H54 (cell line): ENCODE measurements at regions not wholly inside any gene's neighbourhood (a gene's known extent, or its start where the extent isn't known, plus 50 kb on each side); places are given as distances from the start of the nearest gene placed in this dataset.
A peak's percentile ranks its signal among the peaks of the same experiment; 100 is the strongest.

ENCODE experiments used
- DNase-seq: peaks from one replicate; pipeline ENCODE4 v3.0.0; 2011; ENCODE audit warnings: low spot score, mixed read lengths; ENCODE audit not compliant: insufficient read length
- FAIRE-seq: peaks from 3 replicates; lab custom pipeline; 2011; peaks lifted over from hg19 to GRCh38; lab: Jason Lieb, UNC
- POLR2A ChIP-seq: IDR thresholded peaks from 2 replicates; pipeline ENCODE4 v1.6.1; 2011; ENCODE audit warnings: low read depth, mild to moderate bottlenecking, low read length

- TF ChIP-seq POLR2A: no peak
- FAIRE-seq: no peak
- no peak for DNase-seq
These were observed 452.5 kb upstream of the RIOK2 start for GRCh38 chr5:97635553-97635952.

DNA sequence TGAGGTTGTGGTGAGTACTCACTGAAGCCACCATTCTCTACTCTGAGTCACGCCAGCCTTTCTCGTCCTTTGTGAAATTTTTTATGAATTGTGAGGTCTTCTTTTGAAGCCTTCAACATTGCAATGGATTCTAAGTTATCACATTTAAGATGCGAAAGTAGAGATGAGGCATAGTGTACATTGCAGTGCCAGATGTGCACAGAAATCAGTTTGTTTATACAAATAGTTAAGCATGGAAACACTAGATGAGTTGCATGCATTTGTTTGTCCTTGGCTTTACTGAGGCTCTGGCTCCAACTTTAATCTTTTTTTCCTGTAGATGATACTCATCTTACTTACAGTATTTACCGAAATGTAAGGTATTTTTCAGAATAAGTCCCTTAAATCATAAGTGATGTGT, 453.7 kb upstream of the RIOK2 start:
- DNase-seq: no peak
- FAIRE-seq: peak; percentile 6
- TF ChIP-seq POLR2A: no peak

GRCh38 chr5:97641081-97641480, 458.0 kb upstream of the RIOK2 start:
- FAIRE-seq: no peak
- no peak for TF ChIP-seq POLR2A
- no peak for DNase-seq

- DNase-seq (no peak), FAIRE-seq (no peak)
- no peak for TF ChIP-seq POLR2A
These were observed 461.2 kb upstream of the RIOK2 start for GRCh38 chr5:97644206-97644605.

DNA sequence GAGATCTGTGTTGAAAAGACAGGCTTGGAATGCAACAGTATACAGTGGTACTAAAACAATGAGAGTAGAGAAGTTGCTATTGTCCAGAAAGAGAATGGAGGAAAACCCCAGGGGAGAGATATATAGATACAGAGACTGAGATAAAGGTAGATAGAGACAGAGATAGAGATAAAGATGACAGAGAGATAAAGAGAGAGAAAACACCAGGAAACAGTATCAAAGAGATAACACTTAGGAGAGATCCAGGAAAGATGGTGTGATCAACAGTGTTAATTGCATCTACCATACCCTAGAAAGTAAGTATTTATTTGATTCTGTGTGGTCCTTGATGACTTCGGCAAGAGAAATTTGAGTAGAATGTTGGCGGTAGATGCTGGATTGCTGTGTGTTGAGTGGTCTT, 461.8 kb upstream of the RIOK2 start:
- DNase-seq (no peak), FAIRE-seq (no peak)
- TF ChIP-seq POLR2A: no peak

DNA sequence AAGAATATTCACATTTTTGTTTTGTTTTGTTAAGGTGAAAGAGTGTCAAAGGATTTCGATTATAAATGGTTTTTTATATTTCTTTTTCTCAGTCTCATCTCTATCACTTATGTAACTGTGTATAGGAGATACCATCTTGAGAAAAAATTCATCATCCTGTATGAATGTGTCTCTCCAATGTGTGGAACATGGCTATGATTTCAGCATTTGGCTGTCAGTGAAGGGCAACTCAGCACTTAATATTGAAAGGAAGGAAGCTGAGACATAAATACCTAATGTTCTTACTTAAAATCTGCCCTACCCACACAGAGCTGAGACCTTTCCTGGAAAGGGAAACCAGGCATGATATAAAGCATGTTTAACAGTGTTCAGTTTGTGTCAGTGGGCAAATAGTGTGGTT, 474.2 kb upstream of the RIOK2 start:
- TF ChIP-seq POLR2A: no peak
- no peak for FAIRE-seq
- DNase-seq: no peak

GRCh38 chr5:97658116-97658900, 475.3 kb upstream of the RIOK2 start:
- FAIRE-seq (no peak), DNase-seq (no peak)
- TF ChIP-seq POLR2A: no peak

- DNase-seq (no peak), FAIRE-seq (no peak)
- no peak for TF ChIP-seq POLR2A
These were observed 483.7 kb upstream of the RIOK2 start for GRCh38 chr5:97666783-97667182.

DNA sequence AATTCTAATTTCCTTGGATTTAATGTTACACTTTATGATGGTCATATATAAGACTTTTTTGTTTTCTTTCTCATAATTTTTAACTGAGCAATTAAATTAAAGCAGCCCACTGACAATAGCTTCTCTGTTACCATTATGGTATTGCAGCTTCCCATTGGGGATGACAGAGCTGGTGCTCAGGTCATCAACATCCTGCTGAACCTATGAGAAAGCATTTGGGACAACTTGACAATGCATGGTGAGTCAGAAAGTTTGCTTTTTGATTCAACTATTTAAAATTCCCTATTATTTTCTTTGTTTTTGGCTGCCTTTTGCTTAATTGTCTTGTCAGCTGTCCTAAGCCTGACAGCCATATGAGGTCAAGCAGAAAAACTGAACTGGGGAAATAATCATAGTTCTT, 487.4 kb upstream of the RIOK2 start:
- FAIRE-seq (no peak), DNase-seq (no peak)
- TF ChIP-seq POLR2A: no peak

DNA sequence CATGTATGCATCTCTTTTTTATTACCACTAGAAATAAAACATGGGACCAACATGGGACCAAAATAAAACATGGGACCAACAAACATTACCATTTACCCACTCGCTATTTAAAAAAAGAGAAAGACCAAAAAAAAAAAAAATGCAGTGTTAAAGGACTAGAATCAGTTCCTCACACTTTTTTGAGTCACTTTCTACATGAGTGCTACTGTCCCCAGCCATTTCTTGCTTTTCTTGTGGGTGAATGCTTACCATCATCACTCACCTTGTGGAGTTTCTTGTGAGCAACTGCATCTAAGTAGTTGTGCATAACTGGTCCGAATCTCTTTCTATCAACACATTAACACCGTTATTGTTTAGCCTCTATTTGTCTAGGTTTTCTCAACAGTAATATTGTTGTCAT, 493.6 kb upstream of the RIOK2 start:
- DNase-seq (no peak), FAIRE-seq (no peak)
- TF ChIP-seq POLR2A: no peak

DNA sequence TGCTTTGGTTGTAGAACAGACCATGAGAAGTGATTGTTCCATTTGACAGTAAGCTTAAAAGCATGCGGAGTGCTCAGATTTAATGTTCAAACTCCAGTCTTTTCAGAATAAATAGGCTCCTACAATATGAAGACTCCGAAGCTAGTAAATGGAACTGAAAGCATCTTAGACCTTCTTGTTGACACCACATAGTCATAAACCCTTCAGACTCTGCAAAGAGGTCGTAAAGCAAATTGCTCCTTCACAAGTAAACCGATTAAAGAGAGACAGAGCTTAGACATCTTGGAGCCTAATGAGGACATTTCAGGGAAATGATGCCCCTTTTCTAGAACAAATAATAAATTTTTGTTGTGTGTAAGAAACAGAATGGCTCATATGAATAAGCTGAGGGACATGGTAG, 511.0 kb upstream of the RIOK2 start:
- TF ChIP-seq POLR2A: no peak
- DNase-seq (no peak), FAIRE-seq (no peak)

DNA sequence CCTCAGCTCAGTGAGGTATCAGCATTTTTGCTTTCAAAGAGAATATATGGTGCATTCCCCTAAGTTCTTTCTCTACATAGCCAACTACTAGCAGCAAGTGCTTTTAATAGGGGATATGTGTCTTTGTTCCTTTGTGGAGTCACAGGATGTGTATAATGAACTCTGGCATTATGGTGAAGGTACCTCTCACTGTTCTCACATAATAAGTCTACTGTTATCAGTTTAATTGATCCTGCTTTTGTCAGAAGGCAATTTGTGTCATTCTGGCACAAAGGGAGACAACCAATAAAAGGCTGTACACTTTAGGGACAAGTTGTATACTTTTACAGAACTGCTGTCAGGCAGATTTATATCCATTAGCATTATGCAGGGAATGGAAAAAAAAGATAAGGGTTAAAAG, 531.4 kb upstream of the RIOK2 start:
- no peak for TF ChIP-seq POLR2A
- FAIRE-seq: no peak
- no peak for DNase-seq

DNA sequence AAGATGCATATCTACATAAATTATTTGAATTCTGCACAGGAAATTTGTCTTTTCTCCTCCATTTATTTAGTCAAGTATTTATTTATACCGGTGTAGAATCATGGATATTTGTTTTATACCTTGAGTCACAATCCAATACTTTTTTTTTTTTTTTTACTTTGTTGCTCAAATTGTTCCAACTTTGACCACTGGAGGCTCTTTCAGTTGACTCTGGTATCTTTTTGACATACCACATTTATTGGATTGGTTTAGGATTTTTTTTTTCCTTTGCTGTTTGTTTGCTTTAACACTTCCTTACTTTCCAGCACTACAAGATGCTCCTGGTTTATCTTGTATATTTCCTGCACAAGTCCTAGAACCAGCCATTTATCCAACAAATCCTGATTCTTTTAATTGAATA, 543.1 kb upstream of the RIOK2 start:
- no peak for TF ChIP-seq POLR2A
- FAIRE-seq (no peak), DNase-seq (no peak)

GRCh38 chr5:97728920-97729319, 545.9 kb upstream of the RIOK2 start:
- no peak for TF ChIP-seq POLR2A
- DNase-seq (no peak), FAIRE-seq (no peak)

DNA sequence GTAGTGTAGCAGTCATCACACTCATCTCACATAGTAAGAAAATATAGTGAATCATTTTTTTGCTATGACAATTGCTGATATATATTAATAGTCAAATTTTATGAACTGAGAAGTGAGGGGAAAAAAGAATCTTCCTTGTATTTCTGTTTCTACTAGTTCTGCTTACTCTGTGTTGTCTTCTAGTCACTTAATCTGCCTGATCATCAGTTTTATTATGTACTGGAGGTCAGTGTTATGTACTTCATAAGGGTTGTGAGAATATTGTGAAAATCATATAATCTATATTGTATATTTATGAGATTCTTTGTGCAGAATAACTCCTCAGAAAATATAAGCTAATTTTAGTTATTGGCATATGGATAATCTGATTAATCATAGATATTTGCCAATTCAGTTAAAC, 546.9 kb upstream of the RIOK2 start:
- TF ChIP-seq POLR2A: no peak
- DNase-seq: no peak
- FAIRE-seq: no peak
